AG04450 (cell line): ENCODE measurements at regions not wholly inside any gene's neighbourhood (a gene's known extent, or its start where the extent isn't known, plus 50 kb on each side); places are given as distances from the start of the nearest gene placed in this dataset.

Experiments used
- CTCF ChIA-PET: fragments of 300-600, 350-600 bp; formaldehyde crosslinking; extraction: SDS; loops from one replicate; lab custom pipeline; 2022; ENCODE audit warnings: antibody characterized with exemption, inconsistent platforms; lab: Charles Lee
- POLR2A ChIA-PET: fragments of 350-600 bp; formaldehyde crosslinking; extraction: SDS; loops from one replicate; lab custom pipeline; 2021; ENCODE audit warnings: antibody characterized with exemption, inconsistent platforms; lab: Yijun Ruan, JAX
- DNase-seq: peaks from one replicate; pipeline ENCODE4 v3.0.0-alpha.2; 2011; ENCODE audit warnings: low read depth, low spot score
- H3K27ac ChIP-seq: one replicate; pipeline ENCODE4 v1.5.1; 2012; ENCODE audit warnings: low read depth, low read length, control low read depth
- H3K27me3 ChIP-seq: one replicate; pipeline ENCODE4 v1.6.0; 2012; ENCODE audit warnings: low read length; ENCODE audit not compliant: control insufficient read depth, insufficient read depth
- H3K4me3 ChIP-seq: 2 replicates; pipeline ENCODE4 v1.5.1; 2011; ENCODE audit warnings: mild to moderate bottlenecking, low read depth, low read length, control low read depth
- H3K9me3 ChIP-seq: 2 replicates; pipeline ENCODE4 v1.5.1; 2012; ENCODE audit warnings: low read length; ENCODE audit not compliant: control insufficient read depth, insufficient read depth
- CTCF ChIP-seq: IDR thresholded peaks from 2 replicates; pipeline ENCODE4 v1.5.1; 2011; ENCODE audit warnings: low read depth, low read length, control low read depth, inconsistent platforms

- H3K9me3 ChIP-seq = no peaks in the 10 kb centered on the region
- POLR2A ChIA-PET = no interaction called here
- DNase-seq = no peak
- H3K27ac ChIP-seq = no peak overlapping the region
- no peak for TF ChIP-seq CTCF
- CTCF ChIA-PET = no interaction called here
- no peak overlapping the region for H3K4me3 ChIP-seq
- no peaks in the 10 kb centered on the region for H3K27me3 ChIP-seq
These were observed 847.3 kb downstream of the GLUD2 start for GRCh38 chrX:121894756-121895155.

GRCh38 chrX:121902463-121902862 lies 855.1 kb downstream of the GLUD2 start:
- no peak for DNase-seq
- CTCF ChIA-PET = no interaction called here
- Histone ChIP-seq H3K9me3 (no peaks in the 10 kb centered on the region; the same call in 1 of the 2 replicates), H3K27me3 (no peaks in the 10 kb centered on the region), H3K27ac (no peak overlapping the region), H3K4me3 (no peak overlapping the region)
- no peak for TF ChIP-seq CTCF
- POLR2A ChIA-PET = no interaction called here

GRCh38 chrX:121903961-121904360 lies 856.6 kb downstream of the GLUD2 start:
- no peaks in the 10 kb centered on the region; the same call in 1 of the 2 replicates for H3K9me3 ChIP-seq
- no peak for TF ChIP-seq CTCF
- no peaks in the 10 kb centered on the region for H3K27me3 ChIP-seq
- POLR2A ChIA-PET = no interaction called here
- no peak for DNase-seq
- no peak overlapping the region for H3K27ac ChIP-seq
- CTCF ChIA-PET = no interaction called here
- no peak overlapping the region for H3K4me3 ChIP-seq

GRCh38 chrX:121921258-121921657 lies 873.8 kb downstream of the GLUD2 start:
- Histone ChIP-seq H3K27me3 (no peaks in the 10 kb centered on the region), H3K9me3 (no peaks in the 10 kb centered on the region), H3K27ac (no peak overlapping the region), H3K4me3 (no peak overlapping the region)
- DNase-seq = no peak
- CTCF ChIA-PET = no interaction called here
- no peak for TF ChIP-seq CTCF
- POLR2A ChIA-PET = no interaction called here

GRCh38 chrX:121931567-121931966 lies 884.2 kb downstream of the GLUD2 start:
- no peak overlapping the region for H3K4me3 ChIP-seq
- no peaks in the 10 kb centered on the region; the same call in 1 of the 2 replicates for H3K9me3 ChIP-seq
- H3K27ac ChIP-seq = no peak overlapping the region
- ChIA-PET POLR2A (no interaction called here), CTCF (no interaction called here)
- TF ChIP-seq CTCF = no peak
- no peak for DNase-seq
- no peaks in the 10 kb centered on the region for H3K27me3 ChIP-seq
